ENCODE measurements at regions not wholly inside any gene's neighbourhood (a gene's known extent, or its start where the extent isn't known, plus 50 kb on each side); places are given as distances from the start of the nearest gene placed in this dataset.

GRCh38 chr18:45506951-45507350 is 108.3 kb upstream of the SLC14A2 start:
- TF ChIP-seq POLR2A (IDR thresholded peaks at IDR 0.05): no peak
- no peak for TF ChIP-seq EP300 (IDR thresholded peaks at IDR 0.05; ENCODE audit: low read depth)
- no peak for TF ChIP-seq CTCF (IDR thresholded peaks at IDR 0.05)
- TF ChIP-seq POLR2AphosphoS5 (IDR thresholded peaks at IDR 0.05): no peak

All from transverse colon (tissue), 4 donors.